Right lobe of liver (tissue), 6 donors: ENCODE measurements at regions not wholly inside any gene's neighbourhood (a gene's known extent, or its start where the extent isn't known, plus 50 kb on each side); places are given as distances from the start of the nearest gene placed in this dataset.
"Not testable (repeated sequence)": the region's sequence is repeated elsewhere in the genome, so short reads cannot be mapped to it uniquely, and the experiment has no call there.

ENCODE experiments used
- ATAC-seq, 4 donors: fragments of 200-7000 bp; cut with Tn5 transposase; one replicate each; pipeline ENCODE4 v1.9.1; 2020; ENCODE audit warnings: mild to moderate bottlenecking in 4 of 4, moderate library complexity in 4 of 4
- DNase-seq, 3 donors: peaks; one replicate each; pipeline ENCODE4 v3.0.0-alpha.2; 2020
- H3K27ac ChIP-seq, 3 donors: fragments of 200-600 bp; one replicate each; pipeline ENCODE4 v1.8.0; 2022
- H3K27me3 ChIP-seq, 2 donors: fragments of 200-600 bp; one replicate each; pipeline ENCODE4 v1.8.0; 2022
- H3K36me3 ChIP-seq, 4 donors: fragments of 200-600 bp; sonication (generic) in 1 of 4; one replicate each; pipeline versions ENCODE4 v1.5.1 to v1.8.0; 2017 to 2022; ENCODE audit warnings: control low read depth in 1 of 4
- H3K4me1 ChIP-seq, 4 donors: fragments of 200-600 bp; sonication (generic) in 1 of 4; one replicate each; pipeline versions ENCODE4 v1.5.1 to v1.8.0; 2017 to 2022; ENCODE audit warnings: control low read depth in 1 of 4
- H3K4me3 ChIP-seq, 3 donors: fragments of 200-600 bp; one replicate each; pipeline ENCODE4 v1.8.0; 2022
- H3K9me3 ChIP-seq, 4 donors: fragments of 200-600 bp; sonication (generic) in 1 of 4; one replicate each; pipeline versions ENCODE4 v1.5.1 to v1.8.0; 2017 to 2022; ENCODE audit warnings: control low read depth in 1 of 4
- CTCF ChIP-seq, 4 donors: fragments of 200-600 bp in 3 of 4; fragments of 450-650 bp in 1 of 4; IDR thresholded peaks; one replicate each; pipeline versions ENCODE4 v1.5.1 to v1.8.0; 2016 to 2022; ENCODE audit warnings: antibody characterized with exemption in 4 of 4, mild to moderate bottlenecking in 2 of 4
- WGBS: methylation state at CpG from one replicate; pipeline ENCODE4 v1.1.6; 2018; ENCODE audit warnings: low coverage, low lambda C conversion rate; ENCODE audit not compliant: insufficient coverage; ENCODE audit errors: missing lambda C conversion rate; 5-methylcytosine and 5-hydroxymethylcytosine counted together
- intact Hi-C, 2 donors: fragments of 100-400 bp; cut with DNase I; formaldehyde crosslinking; loops; one replicate each; pipeline versions ENCODE4 v1.11.2 to v1.14.1; 2022
- donor health status: DM: no; HTN: yes; CAD: no.
- donor health status: DM: no; HTN: no; CAD: no.
- donor health status: DM: no; HTN: no; CAD: no.
- donor health status: DM: no; HTN: yes; CAD: no.
- donor health status: DM: no; HTN: yes; CAD: no.

- H3K9me3 ChIP-seq, intact Hi-C loops, H3K36me3 ChIP-seq, H3K27ac ChIP-seq, H3K27me3 ChIP-seq, H3K4me3 ChIP-seq, H3K4me1 ChIP-seq: not testable (repeated sequence)
- TF ChIP-seq CTCF (IDR thresholded peaks at IDR 0.05), result peak in 1 of 4 donors; percentile 28
- ATAC-seq (peak in 2 of 4 donors; percentile 30 to 32), DNase-seq (peak; percentile 27 to 58 (median 48))
- 0% methylated on average over 1 of the region's 2 CpGs for WGBS
Measured at GRCh38 chr1:145513017-145513416, 87.6 kb upstream of the NBPF20 start.

GRCh38 chr1:145508053-145508452 lies 82.7 kb upstream of the NBPF20 start:
- H3K36me3 ChIP-seq, H3K27ac ChIP-seq, H3K27me3 ChIP-seq, H3K4me3 ChIP-seq, H3K9me3 ChIP-seq, H3K4me1 ChIP-seq, DNase-seq, intact Hi-C loops: not testable (repeated sequence)
- peak; percentile 92 to 96 (median 96) for ATAC-seq
- no CpG with 5 or more reads among the region's 1 CpG for WGBS

- H3K4me1 ChIP-seq, DNase-seq, H3K27me3 ChIP-seq, H3K36me3 ChIP-seq, H3K4me3 ChIP-seq, H3K27ac ChIP-seq, intact Hi-C loops, H3K9me3 ChIP-seq: not testable (repeated sequence)
- 31% methylated on average over 2 of the region's 59 CpGs for WGBS
- peak; percentile 51 to 65 (median 56) for ATAC-seq
Measured at GRCh38 chr1:145505663-145506647, 80.6 kb upstream of the NBPF20 start.

- no CpG with 5 or more reads among the region's 17 CpGs for WGBS
- H3K4me1 ChIP-seq, H3K9me3 ChIP-seq, H3K4me3 ChIP-seq, intact Hi-C loops, H3K27ac ChIP-seq, H3K27me3 ChIP-seq, H3K36me3 ChIP-seq, DNase-seq: not testable (repeated sequence)
- ATAC-seq, result peak; percentile 31 to 68 (median 34)
Measured at GRCh38 chr1:145504834-145505413, 79.5 kb upstream of the NBPF20 start.

- H3K36me3 ChIP-seq, intact Hi-C loops, H3K27me3 ChIP-seq, H3K4me1 ChIP-seq, H3K9me3 ChIP-seq, ATAC-seq, H3K27ac ChIP-seq, DNase-seq, H3K4me3 ChIP-seq: not testable (repeated sequence)
- no CpG with 5 or more reads among the region's 2 CpGs for WGBS
Measured at GRCh38 chr1:145504310-145504709, 78.9 kb upstream of the NBPF20 start.

GRCh38 chr1:145500251-145500650 lies 74.8 kb upstream of the NBPF20 start:
- H3K36me3 ChIP-seq, intact Hi-C loops, ATAC-seq, H3K4me1 ChIP-seq, H3K27ac ChIP-seq, H3K4me3 ChIP-seq, DNase-seq, H3K9me3 ChIP-seq, H3K27me3 ChIP-seq: not testable (repeated sequence)
- WGBS, result no CpG with 5 or more reads among the region's 5 CpGs

GRCh38 chr1:145495077-145495871 lies 69.9 kb upstream of the NBPF20 start:
- H3K4me1 ChIP-seq, H3K27ac ChIP-seq, ATAC-seq, H3K27me3 ChIP-seq, H3K36me3 ChIP-seq, H3K9me3 ChIP-seq, H3K4me3 ChIP-seq, intact Hi-C loops, DNase-seq: not testable (repeated sequence)
- 88% methylated on average over 3 of the region's 7 CpGs for WGBS

- H3K27me3 ChIP-seq, DNase-seq, intact Hi-C loops, H3K9me3 ChIP-seq, H3K36me3 ChIP-seq, H3K27ac ChIP-seq, H3K4me3 ChIP-seq, H3K4me1 ChIP-seq, ATAC-seq: not testable (repeated sequence)
- no CpG with 5 or more reads among the region's 31 CpGs for WGBS
Measured at GRCh38 chr1:145488193-145488933, 63.0 kb upstream of the NBPF20 start.

- peak in 3 of 4 donors; percentile 14 to 33 (median 29) for ATAC-seq
- peak overlapping the region in 1 of 3 donors; percentile 19 for H3K4me3 ChIP-seq
- no CpG with 5 or more reads among the region's 36 CpGs for WGBS
Measured at GRCh38 chr1:145487156-145487555, 61.8 kb upstream of the NBPF20 start.

More at GRCh38 chr1:145487156-145487555, 61.8 kb upstream of the NBPF20 start:
- intact Hi-C loops, H3K4me1 ChIP-seq, H3K27ac ChIP-seq, H3K27me3 ChIP-seq, DNase-seq, H3K9me3 ChIP-seq, H3K36me3 ChIP-seq: not testable (repeated sequence)
